SK-N-SH treated with all-trans-retinoic acid at 6 μM for 48 hours (cell line): ENCODE measurements at regions not wholly inside any gene's neighbourhood (a gene's known extent, or its start where the extent isn't known, plus 50 kb on each side); places are given as distances from the start of the nearest gene placed in this dataset.

Experiments used
- ATAC-seq: fragments of 200-7000 bp; cut with Tn5 transposase; 3 replicates; pipeline ENCODE4 v1.9.1; 2020; ENCODE audit warnings: mild to moderate bottlenecking, moderate library complexity
- ARNTL ChIP-seq: fragments of 450-650 bp; formaldehyde crosslinking; IDR thresholded peaks from 2 replicates; pipeline ENCODE4 v1.5.0; 2020; ENCODE audit warnings: low read depth, mild to moderate bottlenecking, moderate library complexity, borderline replicate concordance
- BACH2 ChIP-seq: fragments of 250-450 bp; sonication (Bioruptor Pico); IDR thresholded peaks from 2 replicates; pipeline ENCODE4 v1.9.0; 2021; ENCODE audit warnings: mild to moderate bottlenecking, borderline replicate concordance
- CREB5 ChIP-seq: fragments of 250-450 bp; sonication (Bioruptor Pico); IDR thresholded peaks from 2 replicates; pipeline ENCODE4 v1.5.1; 2020; ENCODE audit warnings: low read depth, mild to moderate bottlenecking, moderate library complexity
- CSDC2 ChIP-seq: fragments of 250-450 bp; sonication (Bioruptor Pico); IDR thresholded peaks from 2 replicates; pipeline ENCODE4 v1.5.0; 2020; ENCODE audit warnings: mild to moderate bottlenecking, moderate library complexity
- ESRRG ChIP-seq: fragments of 250-450 bp; sonication (Bioruptor Pico); IDR thresholded peaks from 2 replicates; pipeline ENCODE4 v1.6.1; 2021; ENCODE audit warnings: mild to moderate bottlenecking
- GLIS3 ChIP-seq: fragments of 250-450 bp; sonication (Bioruptor Pico); IDR thresholded peaks from 2 replicates; pipeline ENCODE4 v1.5.0; 2020; ENCODE audit warnings: mild to moderate bottlenecking, moderate library complexity
- ISL1 ChIP-seq: fragments of 250-450 bp; sonication (Bioruptor Pico); IDR thresholded peaks from 2 replicates; pipeline ENCODE4 v2.1.2; 2022; ENCODE audit warnings: mild to moderate bottlenecking, moderate library complexity
- OSR1 ChIP-seq: fragments of 250-450 bp; sonication (Bioruptor Pico); IDR thresholded peaks from 2 replicates; pipeline ENCODE4 v1.8.0; 2022; ENCODE audit warnings: moderate library complexity, mild to moderate bottlenecking, inconsistent platforms
- PPARA ChIP-seq: fragments of 250-450 bp; sonication (Bioruptor Pico); IDR thresholded peaks from 2 replicates; pipeline ENCODE4 v1.5.0; 2020; ENCODE audit warnings: mild to moderate bottlenecking, borderline replicate concordance
- RARB ChIP-seq: fragments of 250-450 bp; sonication (Bioruptor Pico); IDR thresholded peaks from 2 replicates; pipeline ENCODE4 v1.8.0; 2021; ENCODE audit warnings: mild to moderate bottlenecking, moderate library complexity
- SNAI2 ChIP-seq: fragments of 250-450 bp; sonication (Bioruptor Pico); IDR thresholded peaks from 2 replicates; pipeline ENCODE4 v1.5.0; 2020; ENCODE audit warnings: mild to moderate bottlenecking, moderate library complexity
- TCF4 ChIP-seq: fragments of 250-450 bp; sonication (Bioruptor Pico); IDR thresholded peaks from 2 replicates; pipeline ENCODE4 v1.8.0; 2021; ENCODE audit warnings: mild to moderate bottlenecking, moderate library complexity, borderline replicate concordance
- TOX ChIP-seq: fragments of 250-450 bp; sonication (Bioruptor Pico); IDR thresholded peaks from 2 replicates; pipeline ENCODE4 v1.8.0; 2021; ENCODE audit warnings: mild to moderate bottlenecking, moderate library complexity, borderline replicate concordance
- TSHZ2 ChIP-seq: fragments of 250-450 bp; sonication (Bioruptor Pico); IDR thresholded peaks from 2 replicates; pipeline ENCODE4 v1.5.0; 2020; ENCODE audit warnings: mild to moderate bottlenecking, moderate library complexity
- ZC3H10 ChIP-seq: fragments of 250-450 bp; sonication (Bioruptor Pico); IDR thresholded peaks from 2 replicates; pipeline ENCODE4 v1.5.1; 2021; ENCODE audit warnings: mild to moderate bottlenecking, moderate library complexity
- ZFP3 ChIP-seq: fragments of 250-450 bp; sonication (Bioruptor Pico); IDR thresholded peaks from 2 replicates; pipeline ENCODE4 v1.5.0; 2020; ENCODE audit warnings: mild to moderate bottlenecking, moderate library complexity
- ZFP30 ChIP-seq: fragments of 450-650 bp; formaldehyde crosslinking; IDR thresholded peaks from 2 replicates; pipeline ENCODE4 v1.5.0; 2022; ENCODE audit warnings: mild to moderate bottlenecking, moderate library complexity
- ZNF565 ChIP-seq: fragments of 450-650 bp; formaldehyde crosslinking; conservative IDR thresholded peaks from 2 replicates; pipeline ENCODE4 v1.5.0; 2020; ENCODE audit warnings: low read depth, mild to moderate bottlenecking, moderate library complexity
- ZNF70 ChIP-seq: fragments of 450-650 bp; formaldehyde crosslinking; IDR thresholded peaks from 2 replicates; pipeline ENCODE4 v1.5.0; 2020; ENCODE audit warnings: mild to moderate bottlenecking, moderate library complexity
- ZNF8 ChIP-seq: fragments of 450-650 bp; formaldehyde crosslinking; IDR thresholded peaks from 2 replicates; pipeline ENCODE4 v1.5.0; 2020; ENCODE audit warnings: mild to moderate bottlenecking, moderate library complexity
- TF ChIP-seq, protein P1 (sequence below): fragments of 250-450 bp; sonication (Bioruptor Pico); IDR thresholded peaks from 2 replicates; pipeline ENCODE4 v1.8.0; 2021; ENCODE audit warnings: low read depth, mild to moderate bottlenecking, moderate library complexity, borderline replicate concordance
- TF ChIP-seq, protein P2 (sequence below): fragments of 250-450 bp; sonication (Bioruptor Pico); IDR thresholded peaks from 2 replicates; pipeline ENCODE4 v1.8.0; 2020; ENCODE audit warnings: mild to moderate bottlenecking, moderate library complexity, borderline replicate concordance
- TF ChIP-seq, protein P3 (sequence below): fragments of 250-450 bp; sonication (Bioruptor Pico); IDR thresholded peaks from 2 replicates; pipeline ENCODE4 v1.5.1; 2021; ENCODE audit warnings: mild to moderate bottlenecking, moderate library complexity

DNA sequence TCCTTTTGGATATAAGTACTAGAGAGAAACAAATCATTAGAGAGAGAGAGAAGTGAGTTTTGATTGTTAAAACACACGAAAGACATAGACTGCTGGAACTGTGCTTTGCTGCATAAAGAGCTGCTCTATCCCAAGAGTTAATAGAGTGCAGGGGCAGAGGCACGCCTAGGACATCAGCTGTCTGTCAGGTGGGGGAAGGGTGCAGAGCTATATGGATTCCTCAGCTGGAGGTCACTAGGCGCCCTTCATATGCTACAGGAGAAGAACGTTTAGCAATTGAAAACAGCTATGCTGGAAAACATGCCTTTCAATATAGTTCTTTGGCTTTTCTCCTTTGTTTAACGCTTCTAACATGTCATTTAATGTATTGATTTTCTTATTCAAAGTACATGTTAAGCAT lies 169.0 kb upstream of the MCHR2 start (continued):
- TF ChIP-seq ZFP30: no peak

DNA sequence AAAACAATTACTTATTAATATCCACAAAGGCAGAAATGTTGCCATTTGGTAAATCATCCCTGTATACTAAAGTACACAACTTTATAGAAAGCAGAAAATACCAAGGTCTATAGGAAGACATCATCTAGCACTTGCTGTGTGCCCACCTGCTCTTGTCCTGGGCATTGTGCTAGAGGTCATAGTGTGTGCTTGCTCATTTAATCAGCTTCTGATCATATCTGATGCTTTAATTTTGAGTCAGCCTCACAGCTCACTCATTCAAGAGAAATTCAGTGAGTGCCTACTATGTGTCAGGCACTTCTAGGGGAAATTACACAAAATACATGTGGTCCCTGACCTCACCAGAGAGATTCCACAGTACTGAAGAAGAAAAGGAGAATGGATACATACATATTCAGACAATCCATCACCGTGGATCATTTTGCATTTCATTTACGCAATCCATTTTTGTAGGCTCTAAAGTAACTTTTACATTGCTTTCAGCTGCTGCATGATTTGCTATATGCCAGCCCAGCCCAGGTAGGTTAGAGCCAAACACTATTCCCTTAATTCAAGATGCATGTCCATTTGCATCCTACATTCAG lies 167.9 kb upstream of the MCHR2 start:
- no peak for ATAC-seq
- no peak for TF ChIP-seq GLIS3 (CRISPR knock-in tag)
- TF ChIP-seq ZC3H10 (CRISPR knock-in tag): no peak
- no peak for TF ChIP-seq CSDC2 (CRISPR knock-in tag)
- no peak for TF ChIP-seq RARB (CRISPR knock-in tag)
- no peak for TF ChIP-seq BACH2 (CRISPR knock-in tag)
- TF ChIP-seq ZNF565 (CRISPR knock-in tag): no peak
- no peak for TF ChIP-seq ESRRG
- no peak for TF ChIP-seq ZFP3 (CRISPR knock-in tag)
- TF ChIP-seq PPARA: no peak

GRCh38 chr6:100160930-100161329 lies 166.9 kb upstream of the MCHR2 start:
- no peak for ATAC-seq
- TF ChIP-seq CREB5 (CRISPR knock-in tag) (no peak), TCF4 (no peak), ARNTL (CRISPR knock-in tag) (no peak), ZNF565 (CRISPR knock-in tag) (no peak), CSDC2 (CRISPR knock-in tag) (no peak), PPARA (no peak), ZNF8 (no peak), ZC3H10 (CRISPR knock-in tag) (no peak), TOX (CRISPR knock-in tag) (no peak), GLIS3 (CRISPR knock-in tag) (no peak), ZFP30 (no peak), ESRRG (no peak), TSHZ2 (CRISPR knock-in tag) (no peak), SNAI2 (CRISPR knock-in tag) (no peak), ZFP3 (CRISPR knock-in tag) (no peak), ISL1 (CRISPR knock-in tag) (no peak), OSR1 (CRISPR knock-in tag) (no peak), ZNF70 (CRISPR knock-in tag) (no peak)
- TF ChIP-seq, protein P1, sequence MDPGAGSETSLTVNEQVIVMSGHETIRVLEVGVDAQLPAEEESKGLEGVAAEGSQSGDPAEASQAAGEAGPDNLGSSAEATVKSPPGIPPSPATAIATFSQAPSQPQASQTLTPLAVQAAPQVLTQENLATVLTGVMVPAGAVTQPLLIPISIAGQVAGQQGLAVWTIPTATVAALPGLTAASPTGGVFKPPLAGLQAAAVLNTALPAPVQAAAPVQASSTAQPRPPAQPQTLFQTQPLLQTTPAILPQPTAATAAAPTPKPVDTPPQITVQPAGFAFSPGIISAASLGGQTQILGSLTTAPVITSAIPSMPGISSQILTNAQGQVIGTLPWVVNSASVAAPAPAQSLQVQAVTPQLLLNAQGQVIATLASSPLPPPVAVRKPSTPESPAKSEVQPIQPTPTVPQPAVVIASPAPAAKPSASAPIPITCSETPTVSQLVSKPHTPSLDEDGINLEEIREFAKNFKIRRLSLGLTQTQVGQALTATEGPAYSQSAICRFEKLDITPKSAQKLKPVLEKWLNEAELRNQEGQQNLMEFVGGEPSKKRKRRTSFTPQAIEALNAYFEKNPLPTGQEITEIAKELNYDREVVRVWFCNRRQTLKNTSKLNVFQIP (CRISPR knock-in tag): no peak
- TF ChIP-seq, protein P2, sequence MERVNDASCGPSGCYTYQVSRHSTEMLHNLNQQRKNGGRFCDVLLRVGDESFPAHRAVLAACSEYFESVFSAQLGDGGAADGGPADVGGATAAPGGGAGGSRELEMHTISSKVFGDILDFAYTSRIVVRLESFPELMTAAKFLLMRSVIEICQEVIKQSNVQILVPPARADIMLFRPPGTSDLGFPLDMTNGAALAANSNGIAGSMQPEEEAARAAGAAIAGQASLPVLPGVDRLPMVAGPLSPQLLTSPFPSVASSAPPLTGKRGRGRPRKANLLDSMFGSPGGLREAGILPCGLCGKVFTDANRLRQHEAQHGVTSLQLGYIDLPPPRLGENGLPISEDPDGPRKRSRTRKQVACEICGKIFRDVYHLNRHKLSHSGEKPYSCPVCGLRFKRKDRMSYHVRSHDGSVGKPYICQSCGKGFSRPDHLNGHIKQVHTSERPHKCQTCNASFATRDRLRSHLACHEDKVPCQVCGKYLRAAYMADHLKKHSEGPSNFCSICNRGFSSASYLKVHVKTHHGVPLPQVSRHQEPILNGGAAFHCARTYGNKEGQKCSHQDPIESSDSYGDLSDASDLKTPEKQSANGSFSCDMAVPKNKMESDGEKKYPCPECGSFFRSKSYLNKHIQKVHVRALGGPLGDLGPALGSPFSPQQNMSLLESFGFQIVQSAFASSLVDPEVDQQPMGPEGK (CRISPR knock-in tag): no peak

- no peak for ATAC-seq
- TF ChIP-seq ESRRG (no peak), BACH2 (CRISPR knock-in tag) (no peak), ZFP30 (no peak), ZFP3 (CRISPR knock-in tag) (no peak), ARNTL (CRISPR knock-in tag) (no peak), SNAI2 (CRISPR knock-in tag) (no peak), ZC3H10 (CRISPR knock-in tag) (no peak), ISL1 (CRISPR knock-in tag) (no peak), TCF4 (no peak), CREB5 (CRISPR knock-in tag) (no peak)
- TF ChIP-seq, protein P2 (CRISPR knock-in tag): no peak
- TF ChIP-seq, protein P3, sequence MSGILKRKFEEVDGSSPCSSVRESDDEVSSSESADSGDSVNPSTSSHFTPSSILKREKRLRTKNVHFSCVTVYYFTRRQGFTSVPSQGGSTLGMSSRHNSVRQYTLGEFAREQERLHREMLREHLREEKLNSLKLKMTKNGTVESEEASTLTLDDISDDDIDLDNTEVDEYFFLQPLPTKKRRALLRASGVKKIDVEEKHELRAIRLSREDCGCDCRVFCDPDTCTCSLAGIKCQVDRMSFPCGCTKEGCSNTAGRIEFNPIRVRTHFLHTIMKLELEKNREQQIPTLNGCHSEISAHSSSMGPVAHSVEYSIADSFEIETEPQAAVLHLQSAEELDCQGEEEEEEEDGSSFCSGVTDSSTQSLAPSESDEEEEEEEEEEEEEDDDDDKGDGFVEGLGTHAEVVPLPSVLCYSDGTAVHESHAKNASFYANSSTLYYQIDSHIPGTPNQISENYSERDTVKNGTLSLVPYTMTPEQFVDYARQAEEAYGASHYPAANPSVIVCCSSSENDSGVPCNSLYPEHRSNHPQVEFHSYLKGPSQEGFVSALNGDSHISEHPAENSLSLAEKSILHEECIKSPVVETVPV (CRISPR knock-in tag): no peak
These were observed 161.1 kb upstream of the MCHR2 start for GRCh38 chr6:100155141-100155540.
